RWPE2 (cell line): ENCODE measurements at regions not wholly inside any gene's neighbourhood (a gene's known extent, or its start where the extent isn't known, plus 50 kb on each side); places are given as distances from the start of the nearest gene placed in this dataset.

Source experiments
- ATAC-seq: fragments of 200-7000 bp; cut with Tn5 transposase; 3 replicates; pipeline ENCODE4 v1.9.1; 2021; ENCODE audit warnings: low read depth
- DNase-seq: peaks from one replicate; pipeline ENCODE4 v3.0.0-alpha.2; 2020; ENCODE audit warnings: low spot score
- H3K27ac ChIP-seq: fragments of 450-650 bp; 2 replicates; pipeline ENCODE4 v1.5.1; 2017; ENCODE audit warnings: mild to moderate bottlenecking; ENCODE audit not compliant: poor library complexity, severe bottlenecking
- H3K27me3 ChIP-seq: fragments of 250-450 bp; sonication (Bioruptor Pico); 2 replicates; pipeline ENCODE4 v1.5.1; 2021; ENCODE audit warnings: mild to moderate bottlenecking, moderate library complexity; ENCODE audit not compliant: insufficient read depth, poor library complexity, severe bottlenecking
- H3K36me3 ChIP-seq: fragments of 250-450 bp; sonication (Bioruptor Pico); 2 replicates; pipeline ENCODE4 v1.5.1; 2020; ENCODE audit warnings: low read depth, mild to moderate bottlenecking, moderate library complexity
- H3K4me1 ChIP-seq: fragments of 250-450 bp; sonication (Bioruptor Pico); 2 replicates; pipeline ENCODE4 v1.5.1; 2021; ENCODE audit warnings: mild to moderate bottlenecking, moderate library complexity; ENCODE audit not compliant: insufficient read depth, poor library complexity, severe bottlenecking
- H3K4me3 ChIP-seq: fragments of 250-450 bp; sonication (Bioruptor Pico); 2 replicates; pipeline ENCODE4 v1.5.1; 2021; ENCODE audit warnings: mild to moderate bottlenecking, moderate library complexity; ENCODE audit not compliant: severe bottlenecking
- H3K9me3 ChIP-seq: fragments of 250-450 bp; sonication (Bioruptor Pico); 2 replicates; pipeline ENCODE4 v1.5.1; 2021; ENCODE audit warnings: mild to moderate bottlenecking, moderate library complexity; ENCODE audit not compliant: severe bottlenecking
- CTCF ChIP-seq: fragments of 450-650 bp; IDR thresholded peaks from one replicate; pipeline ENCODE4 v1.5.1; 2017; ENCODE audit warnings: mild to moderate bottlenecking, moderate library complexity; ENCODE audit not compliant: poor library complexity, severe bottlenecking

GRCh38 chr5:25064306-25064705 is 419.5 kb upstream of the CDH10 start:
- no peak for ATAC-seq
- no peaks in the 10 kb centered on the region for H3K9me3 ChIP-seq
- no peak overlapping the region for H3K4me3 ChIP-seq
- no peak for DNase-seq
- H3K27ac ChIP-seq = no peak overlapping the region
- no peaks in the 10 kb centered on the region for H3K4me1 ChIP-seq
- TF ChIP-seq CTCF = no peak
- H3K27me3 ChIP-seq = no peaks in the 10 kb centered on the region
- H3K36me3 ChIP-seq = no peaks in the 10 kb centered on the region

GRCh38 chr5:25060575-25060974 is 415.8 kb upstream of the CDH10 start:
- Histone ChIP-seq H3K27me3 (no peaks in the 10 kb centered on the region), H3K4me3 (no peak overlapping the region), H3K36me3 (no peaks in the 10 kb centered on the region), H3K27ac (no peak overlapping the region), H3K4me1 (no peaks in the 10 kb centered on the region), H3K9me3 (no peaks in the 10 kb centered on the region)
- no peak for DNase-seq
- ATAC-seq = no peak
- no peak for TF ChIP-seq CTCF

GRCh38 chr5:25056836-25057235 is 412.1 kb upstream of the CDH10 start:
- H3K36me3 ChIP-seq = no peaks in the 10 kb centered on the region
- no peak overlapping the region for H3K4me3 ChIP-seq
- no peaks in the 10 kb centered on the region for H3K9me3 ChIP-seq
- DNase-seq (no peak), ATAC-seq (no peak)
- no peaks in the 10 kb centered on the region for H3K27me3 ChIP-seq
- TF ChIP-seq CTCF = no peak
- no peak overlapping the region for H3K27ac ChIP-seq
- no peaks in the 10 kb centered on the region for H3K4me1 ChIP-seq

GRCh38 chr5:25033658-25034057 is 388.9 kb upstream of the CDH10 start:
- ATAC-seq (no peak), DNase-seq (no peak)
- Histone ChIP-seq H3K4me3 (no peak overlapping the region), H3K9me3 (no peaks in the 10 kb centered on the region), H3K27ac (no peak overlapping the region), H3K36me3 (no peaks in the 10 kb centered on the region), H3K4me1 (no peaks in the 10 kb centered on the region), H3K27me3 (no peaks in the 10 kb centered on the region)
- no peak for TF ChIP-seq CTCF

- no peaks in the 10 kb centered on the region for H3K9me3 ChIP-seq
- TF ChIP-seq CTCF = no peak
- no peaks in the 10 kb centered on the region for H3K36me3 ChIP-seq
- H3K27ac ChIP-seq = no peak overlapping the region
- H3K4me1 ChIP-seq = no peaks in the 10 kb centered on the region
- ATAC-seq (no peak), DNase-seq (no peak)
- H3K4me3 ChIP-seq = no peak overlapping the region
- H3K27me3 ChIP-seq = no peaks in the 10 kb centered on the region
Observed at GRCh38 chr5:25029004-25029403, 384.2 kb upstream of the CDH10 start.
